Muscle of back (tissue), 3 donors: ENCODE measurements at regions not wholly inside any gene's neighbourhood (a gene's known extent, or its start where the extent isn't known, plus 50 kb on each side); places are given as distances from the start of the nearest gene placed in this dataset.

Experiments
- DNase-seq, 3 donors: peaks; one replicate each; pipeline versions ENCODE4 v3.0.0 to v3.0.0-alpha.2; 2013

- DNase-seq: no peak
Measured at GRCh38 chr13:67664502-67664901, 434.4 kb upstream of the PCDH9 start.

GRCh38 chr13:67662997-67663396 lies 432.9 kb upstream of the PCDH9 start:
- DNase-seq: no peak

GRCh38 chr13:67652887-67653286 lies 422.8 kb upstream of the PCDH9 start:
- DNase-seq: no peak

GRCh38 chr13:67651908-67652465 lies 421.9 kb upstream of the PCDH9 start:
- no peak for DNase-seq

GRCh38 chr13:67650471-67650870 lies 420.3 kb upstream of the PCDH9 start:
- no peak for DNase-seq

DNA sequence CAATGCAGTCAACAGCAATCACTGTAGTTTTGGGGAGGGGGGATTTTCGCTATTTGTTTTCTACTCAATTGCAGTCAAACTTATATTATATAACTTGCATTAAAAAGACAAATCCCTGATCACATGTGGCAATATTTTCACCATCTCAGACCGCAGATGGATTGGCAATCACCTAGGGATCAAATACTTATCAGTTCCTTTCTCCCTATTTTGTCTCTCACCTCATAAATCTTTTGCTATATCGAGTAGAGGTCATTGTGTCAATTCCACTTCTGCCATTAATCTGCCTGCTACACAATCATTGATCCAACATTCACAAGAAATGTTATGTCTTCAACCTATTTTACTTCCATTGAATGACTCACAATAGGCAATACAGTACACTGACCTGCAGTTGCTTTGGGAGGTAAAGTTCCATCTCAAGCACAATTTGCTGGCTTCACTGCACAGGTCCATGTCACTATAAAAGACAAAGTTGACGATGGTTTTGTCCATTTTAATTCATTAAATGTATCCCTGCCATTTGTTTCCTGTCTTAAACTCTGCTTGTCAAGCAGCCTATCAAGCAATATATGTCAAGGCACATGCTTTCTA lies 415.8 kb upstream of the PCDH9 start:
- DNase-seq: no peak

GRCh38 chr13:67643516-67644055 lies 413.4 kb upstream of the PCDH9 start:
- no peak for DNase-seq

- DNase-seq: no peak
Measured at GRCh38 chr13:67642657-67643056, 412.5 kb upstream of the PCDH9 start.

DNA sequence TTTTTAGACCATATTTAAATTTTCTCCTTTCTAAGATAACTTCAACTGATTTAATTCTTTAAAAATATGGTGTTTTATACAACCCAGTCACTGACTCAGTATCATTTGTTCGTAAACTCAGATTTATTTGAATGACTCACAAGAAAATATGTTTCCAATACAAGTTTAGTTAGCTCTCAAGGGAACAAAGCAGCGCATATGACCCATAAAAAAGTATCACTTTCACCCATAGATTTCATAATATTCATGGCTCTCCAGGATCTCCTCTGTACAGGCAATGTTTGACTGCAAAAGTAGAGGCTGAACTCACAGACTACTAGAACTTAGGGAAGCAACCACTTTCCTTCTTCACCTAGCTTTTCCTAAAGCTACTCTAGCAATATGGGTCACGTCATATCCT lies 405.6 kb upstream of the PCDH9 start:
- no peak for DNase-seq

DNA sequence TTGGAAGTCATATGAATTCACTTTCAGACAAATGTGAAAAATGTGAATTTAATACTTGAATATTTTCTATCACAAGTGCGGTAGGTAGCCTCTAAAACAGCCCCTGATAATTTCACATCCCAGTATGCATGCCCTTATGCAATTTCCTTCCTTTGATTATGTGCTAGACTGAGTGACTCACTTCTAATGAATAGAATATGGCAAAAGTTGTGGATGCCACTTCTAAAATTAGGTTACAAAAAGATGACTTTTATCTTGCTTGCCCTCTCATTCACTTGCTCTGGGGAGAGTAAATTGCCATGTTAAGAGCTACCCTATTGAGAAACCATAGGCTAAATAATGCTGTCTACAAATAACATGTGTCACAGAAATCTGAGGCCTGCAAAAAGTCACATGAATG lies 402.5 kb upstream of the PCDH9 start:
- DNase-seq: no peak

DNA sequence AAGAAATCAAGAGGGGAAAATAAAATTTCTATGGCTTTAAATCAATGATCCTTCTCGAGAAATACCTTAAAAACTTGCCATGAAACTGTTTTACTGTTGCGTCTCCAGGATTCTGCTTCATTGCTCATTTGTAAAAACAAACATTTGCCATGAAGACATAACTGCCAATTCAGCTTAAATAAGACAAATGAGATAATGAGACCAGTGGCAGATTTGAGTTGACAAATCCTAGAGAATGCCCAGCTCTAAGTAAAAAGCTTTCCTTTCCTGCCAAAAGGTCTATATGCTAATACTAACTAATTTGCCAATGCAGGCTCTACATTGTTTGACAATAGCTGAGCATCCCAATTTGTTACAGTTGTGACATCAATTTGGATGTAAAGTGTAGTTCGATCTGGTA lies 400.5 kb upstream of the PCDH9 start:
- no peak for DNase-seq

DNA sequence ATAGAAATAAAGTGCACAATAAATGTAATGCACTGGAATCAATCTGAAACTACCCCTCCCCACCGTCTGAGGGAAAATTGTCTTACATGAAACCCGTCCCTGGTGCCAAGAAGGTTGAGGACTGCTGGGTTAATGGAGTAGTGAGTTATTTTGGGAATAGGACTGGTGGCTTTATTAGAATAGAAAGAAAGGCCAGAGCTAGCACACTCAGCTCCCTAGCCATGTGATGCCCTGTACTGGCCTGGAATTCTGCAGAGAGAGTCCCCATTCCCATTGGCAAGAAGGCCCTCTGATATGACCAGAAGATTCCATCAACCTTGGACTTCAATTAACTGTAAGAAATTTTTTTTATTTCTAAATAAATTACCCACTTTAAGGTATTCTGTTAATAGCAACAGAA lies 393.5 kb upstream of the PCDH9 start:
- DNase-seq: no peak

- peak in 1 of 3 donors; percentile 32 for DNase-seq
Measured at GRCh38 chr13:67620665-67621064, 390.5 kb upstream of the PCDH9 start.

DNA sequence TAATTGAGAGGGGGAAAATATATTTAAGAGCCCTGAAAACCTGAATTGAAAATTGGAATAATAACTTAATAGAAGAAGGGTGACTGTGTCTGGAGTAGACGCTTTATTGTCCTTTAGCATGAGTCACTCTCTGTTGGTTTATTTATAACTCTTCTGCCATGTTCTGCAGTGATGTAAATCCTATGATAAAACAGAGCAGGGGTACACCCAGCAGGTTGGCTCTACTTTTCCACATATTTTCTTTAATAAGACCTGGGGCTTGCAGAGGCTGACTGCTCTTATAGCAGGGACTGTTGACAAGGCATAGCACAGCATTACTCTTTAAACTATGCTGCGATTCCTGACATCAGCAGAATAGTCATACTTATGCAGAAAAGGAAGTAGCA lies 389.9 kb upstream of the PCDH9 start:
- DNase-seq: peak in 1 of 3 donors; percentile 13

- DNase-seq: peak in 1 of 3 donors; percentile 28
Measured at GRCh38 chr13:67619351-67619994, 389.3 kb upstream of the PCDH9 start.

DNA sequence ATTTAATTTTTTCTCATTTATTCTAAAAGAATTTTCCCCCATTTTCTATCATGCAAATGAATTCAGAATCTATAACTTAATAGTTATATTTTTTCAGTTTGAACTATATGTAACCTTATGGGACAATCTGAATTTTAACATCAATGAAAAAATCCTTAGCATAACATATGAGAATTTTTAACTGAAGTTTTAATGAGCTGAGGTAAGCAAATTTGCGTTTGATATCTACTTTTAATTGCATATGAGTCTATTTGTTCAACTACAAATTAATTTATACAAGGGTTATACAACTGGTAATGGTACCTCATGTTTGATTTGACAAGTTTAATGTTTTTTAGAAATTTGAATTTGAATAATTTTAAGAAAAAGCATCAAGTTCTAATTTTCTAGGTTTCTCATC lies 384.4 kb upstream of the PCDH9 start:
- DNase-seq: no peak

GRCh38 chr13:67614013-67614412 lies 383.9 kb upstream of the PCDH9 start:
- no peak for DNase-seq

- no peak for DNase-seq
Measured at GRCh38 chr13:67588607-67589006, 358.5 kb upstream of the PCDH9 start.

DNA sequence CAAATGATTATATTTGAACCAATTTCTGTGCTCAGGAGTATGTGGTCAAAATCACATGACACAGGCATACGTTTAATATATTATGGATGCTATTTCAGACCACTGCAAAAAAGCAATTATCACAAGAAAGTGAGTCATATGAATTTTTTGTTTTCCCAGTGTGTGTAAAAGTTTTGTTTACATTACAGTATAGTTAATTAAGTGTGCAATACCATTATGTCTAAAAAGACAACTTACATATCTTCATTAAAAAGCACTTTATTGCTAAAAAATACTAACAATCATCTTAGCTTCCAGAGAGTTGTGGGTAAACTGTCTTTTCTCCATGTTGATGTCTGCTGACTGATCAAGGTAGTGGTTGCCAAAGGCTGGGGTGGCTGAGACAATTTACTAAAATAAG lies 347.2 kb upstream of the PCDH9 start:
- no peak for DNase-seq

DNA sequence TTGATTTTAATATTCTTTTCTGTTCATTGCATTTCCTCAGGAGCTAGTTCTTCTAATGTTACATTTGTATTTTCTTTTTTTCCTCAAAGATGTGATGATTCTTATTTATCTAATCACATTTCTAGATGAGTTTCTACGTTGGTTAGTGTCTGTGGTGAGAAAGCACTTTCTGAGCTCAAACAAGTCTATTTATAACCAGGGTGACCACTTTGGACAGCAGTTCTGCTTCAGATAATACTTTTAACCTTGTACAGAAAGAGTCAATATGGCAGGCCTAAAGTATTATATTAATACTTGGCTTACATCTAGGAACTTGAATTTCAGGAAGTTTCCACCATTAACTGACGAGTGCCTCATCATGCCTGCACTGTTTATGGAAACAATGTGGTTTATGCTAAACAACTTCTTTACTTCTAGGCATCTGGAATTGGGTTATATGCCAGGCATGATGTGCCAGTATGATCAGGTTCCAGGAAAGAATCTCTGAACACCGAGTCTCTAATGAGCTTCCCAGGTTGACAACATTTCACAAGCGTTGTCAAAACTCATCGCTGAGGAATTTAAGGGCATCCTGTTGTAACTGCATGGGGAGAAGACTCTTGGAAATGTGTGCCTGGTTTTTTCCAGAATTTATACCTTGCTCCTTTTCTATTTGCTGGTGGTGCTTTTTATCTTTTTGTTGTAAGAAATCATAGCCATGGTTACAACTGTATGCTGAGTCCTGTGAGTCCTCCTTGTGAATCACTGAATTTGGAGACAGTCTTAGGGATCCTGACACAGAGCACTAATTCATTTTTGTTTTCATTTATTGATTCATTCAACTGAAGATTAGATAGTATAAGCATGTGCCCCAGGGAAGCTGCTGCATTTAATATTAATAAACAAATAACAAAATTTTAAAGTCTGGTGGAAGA lies 344.4 kb upstream of the PCDH9 start:
- peak; percentile 22 to 58 (median 49) for DNase-seq

DNA sequence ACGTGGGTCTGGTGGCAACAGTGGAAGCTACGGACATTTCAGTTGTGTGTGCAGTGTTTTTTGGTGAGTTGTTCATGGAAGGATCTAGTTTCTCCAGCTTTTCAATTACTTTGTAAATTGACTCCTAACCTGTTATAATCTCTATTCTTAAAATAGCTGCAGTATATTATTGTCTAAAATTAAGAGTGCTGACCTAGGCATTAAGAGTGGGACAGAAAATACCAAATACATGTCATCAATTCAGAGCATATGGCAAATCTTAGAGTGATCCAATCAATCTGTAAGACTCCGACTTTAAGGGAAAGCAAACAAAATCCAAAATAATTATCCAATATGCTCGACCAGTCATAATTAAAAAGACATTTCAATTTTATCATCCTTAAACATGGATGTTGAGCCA lies 338.1 kb upstream of the PCDH9 start:
- no peak for DNase-seq

DNA sequence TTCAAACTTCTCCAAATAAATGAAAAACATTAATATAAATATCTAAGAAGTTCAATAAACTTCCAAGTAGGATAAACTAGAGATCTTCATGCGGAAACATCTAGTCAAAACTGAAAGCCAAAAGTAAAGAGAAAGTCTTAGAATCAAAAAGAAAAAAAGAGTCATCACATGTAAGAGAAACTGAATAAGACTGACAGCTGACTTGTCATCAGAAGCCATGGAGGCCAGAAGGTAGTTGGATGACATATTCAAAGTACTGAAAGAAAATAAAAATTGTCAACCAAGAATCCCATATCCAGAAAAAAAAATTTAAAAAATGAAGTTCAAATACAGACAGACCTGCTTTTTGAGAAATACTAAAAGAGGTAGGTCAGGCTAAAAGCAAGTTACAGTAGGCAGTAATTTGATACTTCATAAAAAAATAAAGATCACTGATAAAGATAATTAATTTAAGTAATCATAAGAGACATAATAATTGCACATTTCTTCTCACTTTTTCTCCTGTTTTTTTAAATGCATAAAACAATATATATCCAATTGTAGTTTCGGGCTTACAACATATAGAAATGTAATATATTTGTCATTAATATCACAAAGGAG lies 327.6 kb upstream of the PCDH9 start:
- DNase-seq: no peak
